ENCODE measurements at regions not wholly inside any gene's neighbourhood (a gene's known extent, or its start where the extent isn't known, plus 50 kb on each side); places are given as distances from the start of the nearest gene placed in this dataset.

GRCh38 chr4:184934961-184935360 lies 83.3 kb upstream of the HELT start:
- peaks cover 0 to 3% (median 0%) of the 10 kb centered on the region in 5 donors for H3K4me1 ChIP-seq (ENCODE audit: control insufficient read depth in 5 of 5, insufficient read depth in 5 of 5, low read length in 5 of 5)
- no peaks in the 10 kb centered on the region for H3K27me3 ChIP-seq (ENCODE audit: control insufficient read depth in 3 of 3, insufficient read depth in 3 of 3, low read length in 2 of 3)
- no peaks in the 10 kb centered on the region for H3K36me3 ChIP-seq (ENCODE audit: control insufficient read depth in 4 of 4, insufficient read depth in 4 of 4, low read length in 4 of 4)
- no peak overlapping the region for H3K9ac ChIP-seq (ENCODE audit: insufficient read depth in 1 of 2, low read length in 2 of 2)
- DNase-seq (no peak), ATAC-seq (ENCODE audit: insufficient read depth, low FRiP score) (no peak)
- H3K4me3 ChIP-seq: no peak overlapping the region
- no peak overlapping the region for H3K27ac ChIP-seq (ENCODE audit: low read depth in 1 of 2, low read length in 1 of 2)
- 77 to 92% methylated on average over 5 of the region's 5 CpGs for WGBS, 2 donors
- TF ChIP-seq, protein P1, sequence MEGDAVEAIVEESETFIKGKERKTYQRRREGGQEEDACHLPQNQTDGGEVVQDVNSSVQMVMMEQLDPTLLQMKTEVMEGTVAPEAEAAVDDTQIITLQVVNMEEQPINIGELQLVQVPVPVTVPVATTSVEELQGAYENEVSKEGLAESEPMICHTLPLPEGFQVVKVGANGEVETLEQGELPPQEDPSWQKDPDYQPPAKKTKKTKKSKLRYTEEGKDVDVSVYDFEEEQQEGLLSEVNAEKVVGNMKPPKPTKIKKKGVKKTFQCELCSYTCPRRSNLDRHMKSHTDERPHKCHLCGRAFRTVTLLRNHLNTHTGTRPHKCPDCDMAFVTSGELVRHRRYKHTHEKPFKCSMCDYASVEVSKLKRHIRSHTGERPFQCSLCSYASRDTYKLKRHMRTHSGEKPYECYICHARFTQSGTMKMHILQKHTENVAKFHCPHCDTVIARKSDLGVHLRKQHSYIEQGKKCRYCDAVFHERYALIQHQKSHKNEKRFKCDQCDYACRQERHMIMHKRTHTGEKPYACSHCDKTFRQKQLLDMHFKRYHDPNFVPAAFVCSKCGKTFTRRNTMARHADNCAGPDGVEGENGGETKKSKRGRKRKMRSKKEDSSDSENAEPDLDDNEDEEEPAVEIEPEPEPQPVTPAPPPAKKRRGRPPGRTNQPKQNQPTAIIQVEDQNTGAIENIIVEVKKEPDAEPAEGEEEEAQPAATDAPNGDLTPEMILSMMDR (IDR thresholded peaks at IDR 0.05; ENCODE audit: control extremely low read depth, extremely low read depth): no peak
- no peaks in the 10 kb centered on the region for H3K9me3 ChIP-seq (ENCODE audit: control insufficient read depth in 4 of 4, insufficient read depth in 3 of 4, low read length in 3 of 4)

DNA sequence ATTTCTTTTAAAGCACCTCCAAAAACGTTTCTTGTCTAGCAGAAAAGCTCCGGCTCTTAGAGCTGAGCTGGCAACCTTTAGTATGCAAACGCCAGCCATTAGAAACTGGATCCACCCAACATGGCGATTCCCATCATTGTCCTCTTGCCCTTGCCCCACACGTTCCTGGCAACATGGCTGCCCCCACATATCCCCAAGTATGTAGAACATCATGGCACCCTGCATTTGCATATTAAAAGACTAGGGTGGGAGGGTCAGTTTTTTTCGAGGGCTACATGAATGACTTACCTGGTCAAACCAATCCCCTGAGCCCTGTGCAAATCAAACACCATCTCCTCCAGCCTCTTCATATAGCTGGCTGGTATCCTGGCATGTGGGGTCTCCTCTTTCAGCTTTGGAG lies 82.2 kb upstream of the HELT start:
- Histone ChIP-seq H3K36me3 (ENCODE audit: control insufficient read depth in 4 of 4, insufficient read depth in 4 of 4, low read length in 4 of 4) (no peaks in the 10 kb centered on the region), H3K9ac (ENCODE audit: insufficient read depth in 1 of 2, low read length in 2 of 2) (no peak overlapping the region), H3K4me3 (no peak overlapping the region), H3K4me1 (ENCODE audit: control insufficient read depth in 5 of 5, insufficient read depth in 5 of 5, low read length in 5 of 5) (peaks cover 0 to 3% (median 0%) of the 10 kb centered on the region in 5 donors), H3K9me3 (ENCODE audit: control insufficient read depth in 4 of 4, insufficient read depth in 3 of 4, low read length in 3 of 4) (no peaks in the 10 kb centered on the region), H3K27me3 (ENCODE audit: control insufficient read depth in 3 of 3, insufficient read depth in 3 of 3, low read length in 2 of 3) (no peaks in the 10 kb centered on the region), H3K27ac (ENCODE audit: low read depth in 1 of 2, low read length in 1 of 2) (no peak overlapping the region)
- 70 to 77% methylated on average over 6 of the region's 6 CpGs for WGBS, 2 donors
- DNase-seq (no peak), ATAC-seq (ENCODE audit: insufficient read depth, low FRiP score) (no peak)
- TF ChIP-seq, protein P1 (IDR thresholded peaks at IDR 0.05; ENCODE audit: control extremely low read depth, extremely low read depth): no peak

DNA sequence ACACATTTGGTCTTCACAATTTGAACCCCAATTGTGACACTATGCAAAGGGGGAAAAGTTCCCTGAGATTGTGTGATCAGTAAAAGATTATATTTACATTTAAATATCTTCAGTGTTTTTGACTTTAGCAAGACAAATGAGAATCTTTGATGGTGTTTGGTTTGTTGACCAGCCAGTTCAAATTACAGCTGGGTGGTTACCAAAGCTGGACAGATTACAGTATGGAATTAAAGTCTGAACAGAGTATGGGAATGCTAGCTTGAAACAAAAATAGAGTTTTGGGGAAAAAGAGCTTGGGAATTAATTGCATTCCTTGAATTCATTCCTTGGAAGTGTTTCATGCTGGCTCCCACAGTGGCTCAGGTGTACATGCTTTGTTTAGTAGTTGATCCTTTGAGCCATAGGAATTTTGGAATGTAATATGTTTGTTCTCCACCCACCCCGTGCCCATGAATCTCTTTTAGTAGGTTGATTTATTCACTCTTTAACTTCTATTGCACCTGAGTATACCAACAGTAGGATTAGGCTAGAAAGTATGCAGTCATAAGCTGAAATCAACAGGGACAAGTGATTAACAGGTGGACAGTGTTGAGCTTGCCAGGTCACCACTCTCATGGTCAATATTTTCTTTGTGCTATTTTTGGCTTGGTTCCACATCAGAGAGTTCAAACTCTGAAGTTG lies 81.1 kb upstream of the HELT start:
- no peaks in the 10 kb centered on the region for H3K9me3 ChIP-seq (ENCODE audit: control insufficient read depth in 4 of 4, insufficient read depth in 3 of 4, low read length in 3 of 4)
- H3K27ac ChIP-seq (ENCODE audit: low read depth in 1 of 2, low read length in 1 of 2): no peak overlapping the region
- DNase-seq (peak in 2 of 3 donors; percentile 5 to 14), ATAC-seq (ENCODE audit: insufficient read depth, low FRiP score) (no peak)
- 32 to 74% methylated on average over 1 of the region's 1 CpG for WGBS, 2 donors
- H3K36me3 ChIP-seq (ENCODE audit: control insufficient read depth in 4 of 4, insufficient read depth in 4 of 4, low read length in 4 of 4): no peaks in the 10 kb centered on the region
- H3K4me3 ChIP-seq: no peak overlapping the region
- H3K27me3 ChIP-seq (ENCODE audit: control insufficient read depth in 3 of 3, insufficient read depth in 3 of 3, low read length in 2 of 3): no peaks in the 10 kb centered on the region
- TF ChIP-seq, protein P1 (IDR thresholded peaks at IDR 0.05; ENCODE audit: control extremely low read depth, extremely low read depth): no peak
- no peak overlapping the region for H3K9ac ChIP-seq (ENCODE audit: insufficient read depth in 1 of 2, low read length in 2 of 2)
- peaks cover 0 to 3% (median 0%) of the 10 kb centered on the region in 5 donors for H3K4me1 ChIP-seq (ENCODE audit: control insufficient read depth in 5 of 5, insufficient read depth in 5 of 5, low read length in 5 of 5)

DNA sequence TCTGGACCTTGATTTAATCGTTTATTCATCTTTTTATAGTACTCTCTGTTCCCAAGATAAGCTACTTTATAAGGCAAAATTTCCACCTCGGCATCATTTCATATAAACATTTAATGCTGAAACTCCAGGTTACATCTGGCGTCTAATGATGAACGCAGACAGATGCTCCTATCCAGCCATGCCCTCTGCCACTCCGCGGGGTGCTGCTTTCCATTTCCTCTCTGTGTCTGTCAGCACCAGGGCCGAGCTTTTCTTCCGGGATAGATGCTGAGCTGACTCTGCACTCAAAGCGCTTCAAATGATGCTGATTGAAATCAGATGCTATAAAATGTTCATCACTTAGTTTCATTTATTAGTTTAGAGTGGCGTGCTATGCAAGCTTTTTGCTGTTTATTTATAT lies 80.5 kb upstream of the HELT start:
- TF ChIP-seq, protein P1 (IDR thresholded peaks at IDR 0.05; ENCODE audit: control extremely low read depth, extremely low read depth): no peak
- Histone ChIP-seq H3K9ac (ENCODE audit: insufficient read depth in 1 of 2, low read length in 2 of 2) (no peak overlapping the region), H3K27me3 (ENCODE audit: control insufficient read depth in 3 of 3, insufficient read depth in 3 of 3, low read length in 2 of 3) (no peaks in the 10 kb centered on the region), H3K4me1 (ENCODE audit: control insufficient read depth in 5 of 5, insufficient read depth in 5 of 5, low read length in 5 of 5) (peaks cover 0 to 3% (median 0%) of the 10 kb centered on the region in 5 donors), H3K9me3 (ENCODE audit: control insufficient read depth in 4 of 4, insufficient read depth in 3 of 4, low read length in 3 of 4) (no peaks in the 10 kb centered on the region), H3K4me3 (no peak overlapping the region), H3K27ac (ENCODE audit: low read depth in 1 of 2, low read length in 1 of 2) (no peak overlapping the region), H3K36me3 (ENCODE audit: control insufficient read depth in 4 of 4, insufficient read depth in 4 of 4, low read length in 4 of 4) (no peaks in the 10 kb centered on the region)
- ATAC-seq (ENCODE audit: insufficient read depth, low FRiP score): no peak
- DNase-seq: peak in 1 of 3 donors; percentile 9
- 44 to 66% methylated on average over 10 of the region's 10 CpGs for WGBS, 2 donors
